MCF 10A (cell line): ENCODE measurements at regions not wholly inside any gene's neighbourhood (a gene's known extent, or its start where the extent isn't known, plus 50 kb on each side); places are given as distances from the start of the nearest gene placed in this dataset.

Experiments
- BruUV-seq: library from RNA; stranded (reverse); fragments of 400-500 nt; replicated peaks from 2 replicates; lab custom pipeline; 2021; lab: Mats Ljungman, UMichigan
- CTCF ChIA-PET: fragments of 300-600 bp; sonication (Branson Sonifier 250); formaldehyde crosslinking; extraction: SDS; loops from one replicate; lab custom pipeline; 2021; ENCODE audit warnings: antibody characterized with exemption, inconsistent platforms; lab: Yijun Ruan, JAX
- POLR2A ChIA-PET: fragments of 300-600, 350-650 bp; sonication (Branson Sonifier 250); formaldehyde crosslinking; extraction: SDS; loops from one replicate; lab custom pipeline; 2020; ENCODE audit warnings: antibody characterized with exemption, inconsistent platforms; lab: Yijun Ruan, JAX
- DNase-seq: peaks from one replicate; pipeline ENCODE4 v3.0.0-alpha.2; 2018; ENCODE audit not compliant: unreplicated experiment
- H3K27ac Mint-ChIP-seq: one replicate; pipeline ENCODE4 v1.8.0; 2022; ENCODE audit warnings: mild to moderate bottlenecking, low read depth, mixed read lengths; ENCODE audit not compliant: unreplicated experiment
- H3K27me3 Mint-ChIP-seq: one replicate; pipeline ENCODE4 v1.8.0; 2022; ENCODE audit warnings: mixed read lengths; ENCODE audit not compliant: insufficient read depth, unreplicated experiment
- H3K36me3 Mint-ChIP-seq: one replicate; pipeline ENCODE4 v1.8.0; 2022; ENCODE audit warnings: mild to moderate bottlenecking, moderate library complexity, mixed read lengths; ENCODE audit not compliant: insufficient read depth, unreplicated experiment
- H3K4me1 Mint-ChIP-seq: one replicate; pipeline ENCODE4 v1.8.0; 2022; ENCODE audit warnings: mixed read lengths; ENCODE audit not compliant: insufficient read depth, unreplicated experiment
- H3K4me3 Mint-ChIP-seq: one replicate; pipeline ENCODE4 v1.8.0; 2022; ENCODE audit warnings: mild to moderate bottlenecking, moderate library complexity, mixed read lengths; ENCODE audit not compliant: unreplicated experiment
- H3K9me3 Mint-ChIP-seq: one replicate; pipeline ENCODE4 v1.8.0; 2022; ENCODE audit warnings: mixed read lengths; ENCODE audit not compliant: unreplicated experiment
- CTCF ChIP-seq: fragments of 200-600 bp; IDR thresholded peaks from one replicate; pipeline ENCODE4 v1.8.0; 2022; ENCODE audit warnings: antibody characterized with exemption, mild to moderate bottlenecking; ENCODE audit not compliant: unreplicated experiment
- intact Hi-C: fragments of 100-400 bp; cut with micrococcal nuclease; formaldehyde crosslinking; loops from 2 replicates; pipeline ENCODE4 v1.14.1; 2022

GRCh38 chr13:85610024-85610423, 189.2 kb downstream of the SLITRK6 start:
- Mint-ChIP-seq H3K9me3 (no peaks in the 10 kb centered on the region), H3K27ac (no peak overlapping the region), H3K27me3 (no peaks in the 10 kb centered on the region), H3K4me1 (no peaks in the 10 kb centered on the region), H3K36me3 (peaks cover 6% of the 10 kb centered on the region), H3K4me3 (no peak overlapping the region)
- BruUV-seq = no TSS peak
- CTCF ChIA-PET = interaction anchor here (0.7 kb wide), 1 partner anchor 84 kb away, joined by 3 read pairs; no protein-coding TSS in a partner anchor
- no peak for DNase-seq
- POLR2A ChIA-PET = interaction anchor here (0.7 kb wide), 1 partner anchor 112 kb away, joined by 3 read pairs; no protein-coding TSS in a partner anchor
- no peak for TF ChIP-seq CTCF
- intact Hi-C loops = no loop called here

GRCh38 chr13:85608255-85608829, 190.9 kb downstream of the SLITRK6 start:
- ChIA-PET CTCF (no interaction called here), POLR2A (no interaction called here)
- no peak for DNase-seq
- Mint-ChIP-seq H3K4me1 (no peaks in the 10 kb centered on the region), H3K27ac (no peak overlapping the region), H3K36me3 (peaks cover 6% of the 10 kb centered on the region), H3K4me3 (no peak overlapping the region), H3K9me3 (no peaks in the 10 kb centered on the region), H3K27me3 (no peaks in the 10 kb centered on the region)
- intact Hi-C loops = no loop called here
- no TSS peak for BruUV-seq
- TF ChIP-seq CTCF = no peak

GRCh38 chr13:85603735-85604134, 195.5 kb downstream of the SLITRK6 start:
- Mint-ChIP-seq H3K27ac (no peak overlapping the region), H3K4me3 (no peak overlapping the region), H3K27me3 (no peaks in the 10 kb centered on the region), H3K36me3 (peaks cover 6% of the 10 kb centered on the region), H3K4me1 (peaks cover 5% of the 10 kb centered on the region), H3K9me3 (peaks cover 7% of the 10 kb centered on the region)
- DNase-seq = no peak
- no peak for TF ChIP-seq CTCF
- POLR2A ChIA-PET = no interaction called here
- CTCF ChIA-PET = no interaction called here
- intact Hi-C loops = no loop called here
- BruUV-seq = no TSS peak

- no peak for DNase-seq
- no peaks in the 10 kb centered on the region for H3K36me3 Mint-ChIP-seq
- intact Hi-C loops = loop anchor here (1.0 kb wide), 1 partner anchor 58 kb away; no protein-coding TSS in a partner anchor
- H3K4me3 Mint-ChIP-seq = no peak overlapping the region
- no peak overlapping the region for H3K27ac Mint-ChIP-seq
- H3K27me3 Mint-ChIP-seq = no peaks in the 10 kb centered on the region
- ChIA-PET CTCF (interaction anchor here (0.6 kb wide), 1 partner anchor 85 kb away, joined by 3 read pairs; no protein-coding TSS in a partner anchor), POLR2A (interaction anchor here (0.6 to 1.0 kb wide), 2 partner anchors 14 to 186 kb away, joined by 3 to 6 read pairs; no protein-coding TSS in a partner anchor)
- H3K4me1 Mint-ChIP-seq = peaks cover 15% of the 10 kb centered on the region
- H3K9me3 Mint-ChIP-seq = peaks cover 7% of the 10 kb centered on the region
- no TSS peak for BruUV-seq
- TF ChIP-seq CTCF = no peak
Measured at GRCh38 chr13:85601526-85601925, 197.7 kb downstream of the SLITRK6 start.
